ENCODE measurements at regions not wholly inside any gene's neighbourhood (a gene's known extent, or its start where the extent isn't known, plus 50 kb on each side); places are given as distances from the start of the nearest gene placed in this dataset.

DNA sequence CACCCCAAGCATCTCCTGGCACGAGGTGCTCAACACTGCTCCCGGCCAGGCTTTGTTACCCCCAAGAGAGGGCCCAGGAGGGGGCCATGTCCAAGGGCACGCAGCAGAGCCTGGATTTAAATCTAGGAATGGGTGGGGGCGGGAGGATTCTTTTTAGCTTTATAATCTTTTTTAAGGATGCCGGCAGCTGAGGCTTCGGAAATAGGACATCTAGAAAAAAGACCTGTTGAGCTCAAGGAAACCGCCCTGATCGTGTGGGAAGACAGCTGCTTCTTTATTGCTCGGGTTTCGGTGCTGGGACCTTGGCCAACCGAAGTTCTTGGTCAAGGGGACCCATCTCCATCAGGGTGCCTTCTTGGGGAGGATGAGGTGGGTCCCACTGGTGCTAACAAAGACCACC is 317.9 kb downstream of the CTTN start:
- H3K4me1 ChIP-seq, result peaks cover 13 to 21% of the 10 kb centered on the region in 2 donors
- no peaks in the 10 kb centered on the region for H3K27me3 ChIP-seq
- intact Hi-C loops (cut with DNase I), result no loop called here
- no peak for DNase-seq
- WGBS, 2 donors, result 79 to 92% methylated on average over 8 to 11 of the region's 11 CpGs
- H3K27ac ChIP-seq, result no peak overlapping the region
- no peaks in the 10 kb centered on the region for H3K9me3 ChIP-seq
- H3K36me3 ChIP-seq, result no peaks in the 10 kb centered on the region
- H3K4me3 ChIP-seq (replicated peaks in 1 of 3), result no peak overlapping the region
- TF ChIP-seq, protein P1, sequence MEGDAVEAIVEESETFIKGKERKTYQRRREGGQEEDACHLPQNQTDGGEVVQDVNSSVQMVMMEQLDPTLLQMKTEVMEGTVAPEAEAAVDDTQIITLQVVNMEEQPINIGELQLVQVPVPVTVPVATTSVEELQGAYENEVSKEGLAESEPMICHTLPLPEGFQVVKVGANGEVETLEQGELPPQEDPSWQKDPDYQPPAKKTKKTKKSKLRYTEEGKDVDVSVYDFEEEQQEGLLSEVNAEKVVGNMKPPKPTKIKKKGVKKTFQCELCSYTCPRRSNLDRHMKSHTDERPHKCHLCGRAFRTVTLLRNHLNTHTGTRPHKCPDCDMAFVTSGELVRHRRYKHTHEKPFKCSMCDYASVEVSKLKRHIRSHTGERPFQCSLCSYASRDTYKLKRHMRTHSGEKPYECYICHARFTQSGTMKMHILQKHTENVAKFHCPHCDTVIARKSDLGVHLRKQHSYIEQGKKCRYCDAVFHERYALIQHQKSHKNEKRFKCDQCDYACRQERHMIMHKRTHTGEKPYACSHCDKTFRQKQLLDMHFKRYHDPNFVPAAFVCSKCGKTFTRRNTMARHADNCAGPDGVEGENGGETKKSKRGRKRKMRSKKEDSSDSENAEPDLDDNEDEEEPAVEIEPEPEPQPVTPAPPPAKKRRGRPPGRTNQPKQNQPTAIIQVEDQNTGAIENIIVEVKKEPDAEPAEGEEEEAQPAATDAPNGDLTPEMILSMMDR (IDR thresholded peaks at IDR 0.05), result no peak
- no peak for TF ChIP-seq POLR2A (IDR thresholded peaks at IDR 0.05)

DNA sequence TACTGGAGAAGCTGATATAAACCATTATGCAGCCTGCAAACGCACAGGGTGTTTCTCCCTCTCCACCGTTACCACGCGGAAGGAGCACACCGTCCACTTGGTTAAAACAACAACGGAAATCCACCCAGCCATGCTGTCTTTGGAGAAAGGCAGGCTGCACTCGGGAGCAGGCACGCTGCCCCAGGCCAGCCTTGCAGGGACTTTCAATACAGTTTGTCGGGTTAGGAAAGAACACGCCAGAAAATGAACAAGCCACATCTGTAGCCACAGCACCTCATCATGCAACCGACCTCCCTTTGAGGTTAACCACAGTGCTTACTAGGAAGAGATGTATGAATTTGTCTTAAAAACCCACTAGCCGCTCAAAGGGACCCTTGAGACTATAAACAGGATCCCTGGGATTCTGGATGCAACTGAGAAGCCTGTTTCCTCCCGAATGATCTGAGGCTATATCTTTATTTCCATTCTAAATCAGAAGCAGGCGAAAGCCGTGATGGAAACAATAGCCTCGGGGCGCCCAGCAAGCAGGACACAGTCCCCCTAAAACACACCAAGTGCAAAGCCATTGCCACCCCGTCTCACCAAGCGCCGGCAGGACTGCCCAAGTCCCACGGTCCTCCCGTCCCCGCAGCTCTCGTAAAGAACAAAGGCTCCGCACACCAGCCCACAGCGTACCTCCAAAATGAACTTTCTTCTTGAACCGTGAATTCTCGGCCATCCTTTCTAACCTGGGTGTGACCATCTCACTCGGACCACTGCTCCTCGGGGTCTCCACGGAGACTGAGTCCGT is 318.9 kb downstream of the CTTN start:
- Histone ChIP-seq H3K36me3 (no peaks in the 10 kb centered on the region), H3K4me3 (replicated peaks in 1 of 3) (no peak overlapping the region), H3K4me1 (peaks cover 17 to 26% of the 10 kb centered on the region in 2 donors), H3K27me3 (no peaks in the 10 kb centered on the region), H3K9me3 (no peaks in the 10 kb centered on the region), H3K27ac (no peak overlapping the region)
- peak; percentile 75 to 81 for DNase-seq
- TF ChIP-seq, protein P1 (IDR thresholded peaks at IDR 0.05), result peak in 1 of 6 experiments; percentile 6
- TF ChIP-seq POLR2A (IDR thresholded peaks at IDR 0.05), result no peak
- WGBS, 2 donors, result 69 to 79% methylated on average over 23 to 32 of the region's 32 CpGs
- intact Hi-C loops (cut with DNase I), result no loop called here

DNA sequence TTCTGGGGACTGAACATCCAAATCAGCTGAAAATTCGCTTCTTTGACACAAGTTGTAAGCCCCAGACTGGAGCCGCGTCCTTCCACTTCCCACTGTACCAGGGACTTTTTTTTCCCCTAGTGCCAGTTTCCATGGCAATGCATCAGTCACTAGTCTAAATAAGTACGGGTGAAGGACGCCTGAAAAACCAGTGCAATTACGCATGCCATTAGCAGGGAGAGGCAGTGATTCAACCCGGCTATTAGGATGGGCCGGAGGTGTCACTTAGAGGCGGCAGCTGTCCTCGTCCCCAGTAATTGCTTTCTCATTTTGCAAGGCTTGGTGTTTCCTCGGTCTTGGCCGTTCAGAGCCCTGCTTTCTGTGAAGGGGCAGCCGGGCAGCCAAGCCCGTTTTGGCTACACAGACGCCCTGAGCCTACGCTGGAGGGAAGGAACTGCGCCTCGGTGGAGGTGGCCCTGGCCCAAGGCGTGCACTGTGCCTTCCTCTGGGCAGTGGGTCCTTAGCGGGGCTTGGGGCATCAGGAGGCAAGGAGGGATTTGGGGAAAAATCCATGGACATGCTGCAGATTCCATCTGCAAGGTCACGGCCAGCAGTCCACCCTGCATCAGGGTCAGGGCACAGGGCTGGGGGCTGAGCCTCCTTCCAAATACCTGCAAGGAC is 319.7 kb downstream of the CTTN start:
- no peaks in the 10 kb centered on the region for H3K27me3 ChIP-seq
- no peak for DNase-seq
- peaks cover 17 to 22% of the 10 kb centered on the region in 2 donors for H3K4me1 ChIP-seq
- H3K9me3 ChIP-seq, result no peaks in the 10 kb centered on the region
- no peak for TF ChIP-seq POLR2A (IDR thresholded peaks at IDR 0.05)
- TF ChIP-seq, protein P1 (IDR thresholded peaks at IDR 0.05), result no peak
- H3K36me3 ChIP-seq, result no peaks in the 10 kb centered on the region
- WGBS, 2 donors, result 88 to 89% methylated on average over 17 to 20 of the region's 21 CpGs
- no peak overlapping the region for H3K27ac ChIP-seq
- intact Hi-C loops (cut with DNase I), result no loop called here
- H3K4me3 ChIP-seq (replicated peaks in 1 of 3), result no peak overlapping the region

DNA sequence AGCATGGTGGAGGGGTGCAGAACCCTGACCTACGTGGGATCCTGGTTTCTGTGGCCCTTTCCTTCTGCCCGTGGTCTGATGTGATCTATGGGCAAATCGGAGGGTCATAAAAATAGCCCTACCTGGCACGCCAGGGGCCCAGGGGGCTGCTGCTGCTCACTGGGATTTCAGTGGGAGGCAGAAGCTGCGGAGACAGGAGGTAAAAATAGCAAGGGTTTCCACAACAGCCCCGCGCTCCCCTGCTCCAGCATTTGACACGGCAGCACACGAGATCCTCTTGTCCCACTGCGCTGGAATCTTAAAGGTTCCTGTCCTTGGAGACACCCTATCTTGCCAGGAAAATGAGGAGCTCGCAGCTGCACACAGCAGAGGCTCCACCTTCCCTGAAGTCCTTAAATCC is 321.2 kb downstream of the CTTN start:
- no peak for DNase-seq
- TF ChIP-seq POLR2A (IDR thresholded peaks at IDR 0.05), result no peak
- TF ChIP-seq, protein P1 (IDR thresholded peaks at IDR 0.05), result no peak
- no peaks in the 10 kb centered on the region for H3K36me3 ChIP-seq
- H3K4me1 ChIP-seq, result peaks cover 17 to 22% of the 10 kb centered on the region in 2 donors
- H3K27me3 ChIP-seq, result no peaks in the 10 kb centered on the region
- H3K9me3 ChIP-seq, result no peaks in the 10 kb centered on the region
- H3K27ac ChIP-seq, result no peak overlapping the region
- no peak overlapping the region for H3K4me3 ChIP-seq (replicated peaks in 1 of 3)
- intact Hi-C loops (cut with DNase I), result no loop called here
- WGBS, 2 donors, result 88 to 94% methylated on average over 8 to 11 of the region's 11 CpGs

DNA sequence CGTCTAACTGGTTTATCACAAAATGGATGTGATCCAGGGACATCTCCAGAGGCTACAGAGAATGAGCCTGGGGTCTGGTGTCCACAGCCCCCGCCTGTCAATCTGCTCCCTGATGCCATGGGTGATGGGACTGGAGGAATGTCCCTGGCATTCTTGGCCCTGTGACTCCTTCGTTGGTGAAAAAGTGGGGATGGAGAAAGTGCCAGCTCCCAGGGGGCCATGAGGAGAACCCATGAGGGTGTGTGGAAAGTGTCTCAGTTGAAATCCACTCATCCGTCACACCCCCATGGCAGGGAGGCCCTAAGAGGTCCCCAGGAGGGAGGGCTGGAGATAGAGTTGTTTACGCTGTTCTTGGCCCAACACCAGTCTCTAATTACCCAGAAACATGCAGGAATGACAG is 322.0 kb downstream of the CTTN start:
- 37 to 48% methylated on average over 5 of the region's 5 CpGs for WGBS, 2 donors
- peaks cover 17 to 22% of the 10 kb centered on the region in 2 donors for H3K4me1 ChIP-seq
- TF ChIP-seq, protein P1 (IDR thresholded peaks at IDR 0.05), result no peak
- no peak for TF ChIP-seq POLR2A (IDR thresholded peaks at IDR 0.05)
- H3K9me3 ChIP-seq, result no peaks in the 10 kb centered on the region
- H3K4me3 ChIP-seq (replicated peaks in 1 of 3), result no peak overlapping the region
- intact Hi-C loops (cut with DNase I), result no loop called here
- peak; percentile 59 for DNase-seq
- H3K27me3 ChIP-seq, result no peaks in the 10 kb centered on the region
- no peak overlapping the region for H3K27ac ChIP-seq
- H3K36me3 ChIP-seq, result no peaks in the 10 kb centered on the region

Data from thyroid gland (tissue), 4 donors.